BJ (cell line): ENCODE measurements at regions not wholly inside any gene's neighbourhood (a gene's known extent, or its start where the extent isn't known, plus 50 kb on each side); places are given as distances from the start of the nearest gene placed in this dataset.

ENCODE experiments used
- CTCF ChIA-PET: fragments of 350-600 bp; formaldehyde crosslinking; extraction: SDS; loops from one replicate; lab custom pipeline; 2021; ENCODE audit warnings: antibody characterized with exemption, inconsistent platforms; lab: Yijun Ruan, JAX
- POLR2A ChIA-PET: fragments of 300-600 bp; sonication (Branson Sonifier 250); formaldehyde crosslinking; extraction: SDS; loops from one replicate; lab custom pipeline; 2021; ENCODE audit warnings: antibody characterized with exemption; lab: Charles Lee
- DNase-seq: peaks from one replicate; pipeline ENCODE4 v3.0.0-alpha.2; 2011; ENCODE audit warnings: low read depth
- H3K27me3 ChIP-seq: 2 replicates; pipeline ENCODE4 v1.6.0; 2011; ENCODE audit warnings: low read length; ENCODE audit not compliant: control insufficient read depth, insufficient read depth
- H3K36me3 ChIP-seq: 2 replicates; pipeline ENCODE4 v1.5.1; 2011; ENCODE audit warnings: low read length; ENCODE audit not compliant: control insufficient read depth, insufficient read depth
- H3K4me3 ChIP-seq: 2 replicates; pipeline ENCODE4 v1.5.1; 2011; ENCODE audit warnings: low read depth, mild to moderate bottlenecking, control low read depth, low read length
- CTCF ChIP-seq: IDR thresholded peaks from 2 replicates; pipeline ENCODE4 v1.5.1; 2011; ENCODE audit warnings: low read depth, mild to moderate bottlenecking, control low read depth, inconsistent platforms, low read length, moderate library complexity; ENCODE audit not compliant: insufficient read depth

DNA sequence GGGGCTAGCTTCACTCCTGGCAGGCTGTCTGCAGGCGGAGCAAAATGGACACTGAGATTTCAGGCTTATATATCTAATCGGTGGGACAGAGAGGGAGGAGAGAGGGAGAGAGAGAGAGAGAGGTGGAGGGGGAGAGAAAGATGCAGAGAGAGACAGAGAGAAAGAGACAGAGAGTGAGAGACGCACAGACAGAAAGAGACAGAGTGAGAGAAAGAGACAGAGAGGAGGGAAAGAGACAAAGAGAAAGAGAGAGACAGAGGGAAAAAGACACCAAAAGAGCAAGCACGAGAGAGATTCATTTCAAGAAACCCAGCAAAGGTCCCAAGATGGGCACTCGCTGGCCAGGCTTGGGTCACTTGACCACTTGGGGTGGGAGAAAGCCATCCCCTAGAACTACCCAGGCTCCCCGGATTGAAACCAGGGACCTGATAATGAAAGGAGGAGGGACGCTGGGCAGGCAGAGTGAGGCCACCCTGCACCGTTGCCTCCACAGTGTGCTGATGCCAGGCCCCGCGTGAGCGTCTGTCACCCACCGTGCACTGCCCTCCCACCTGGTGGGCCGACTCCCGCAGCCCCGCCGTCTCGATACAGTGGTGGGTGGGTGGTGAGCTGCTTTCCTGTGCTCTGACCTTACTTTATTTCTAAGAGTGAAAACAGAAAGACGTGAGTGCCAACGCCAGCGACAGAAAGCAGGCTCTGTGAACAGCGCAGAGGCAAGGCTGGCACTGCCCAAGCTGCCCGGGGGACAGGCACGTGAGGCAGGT lies 67.9 kb upstream of the SLCO4A1 start:
- Histone ChIP-seq H3K27me3 (peaks cover 9% of the 10 kb centered on the region), H3K4me3 (no peak overlapping the region), H3K36me3 (no peaks in the 10 kb centered on the region)
- CTCF ChIA-PET = no interaction called here
- POLR2A ChIA-PET = no interaction called here
- no peak for DNase-seq
- no peak for TF ChIP-seq CTCF

DNA sequence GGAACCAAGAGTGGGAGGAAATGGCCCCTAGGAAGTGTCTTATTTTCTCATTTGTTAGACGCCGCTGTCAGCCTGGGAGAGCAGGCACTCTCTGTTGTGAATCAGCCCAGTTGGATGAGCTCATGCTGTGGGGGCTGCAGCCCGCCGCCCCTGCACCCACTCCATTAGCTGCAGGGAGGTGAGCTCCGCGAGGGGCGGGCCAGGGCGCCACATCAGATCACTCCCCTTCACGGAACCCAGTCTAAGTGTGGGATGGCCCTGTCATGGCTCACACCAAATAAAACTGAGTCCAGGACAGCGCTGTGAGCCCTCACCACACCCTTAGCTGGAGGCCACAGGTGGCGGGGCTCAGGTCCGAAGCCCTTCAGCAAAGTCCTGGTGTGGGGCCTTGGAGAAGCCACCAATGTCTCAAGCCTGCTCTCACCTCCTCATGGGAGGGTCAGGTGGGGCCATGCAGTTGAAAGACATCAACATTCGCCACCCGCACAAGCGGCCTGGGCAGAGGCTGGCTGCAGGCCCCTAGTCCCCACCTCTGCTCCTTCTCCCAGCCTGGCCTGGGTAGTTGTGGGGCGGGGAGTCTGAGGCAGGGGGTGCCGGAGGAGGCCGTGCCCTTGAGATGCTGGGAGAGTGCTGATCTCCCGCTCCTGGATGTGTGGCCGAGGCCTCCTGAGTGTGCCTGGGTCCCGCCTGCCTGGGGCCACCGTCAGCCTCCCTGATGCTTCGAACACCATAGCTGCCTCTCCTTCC lies 66.2 kb upstream of the SLCO4A1 start:
- no peak for DNase-seq
- Histone ChIP-seq H3K4me3 (no peak overlapping the region), H3K27me3 (peaks cover 6% of the 10 kb centered on the region), H3K36me3 (no peaks in the 10 kb centered on the region)
- no peak for TF ChIP-seq CTCF
- POLR2A ChIA-PET = no interaction called here
- CTCF ChIA-PET = interaction anchor here (0.9 to 1.5 kb wide), 3 partner anchors 9 to 77 kb away, joined by 3 to 4 read pairs (median 3); no protein-coding TSS in a partner anchor

DNA sequence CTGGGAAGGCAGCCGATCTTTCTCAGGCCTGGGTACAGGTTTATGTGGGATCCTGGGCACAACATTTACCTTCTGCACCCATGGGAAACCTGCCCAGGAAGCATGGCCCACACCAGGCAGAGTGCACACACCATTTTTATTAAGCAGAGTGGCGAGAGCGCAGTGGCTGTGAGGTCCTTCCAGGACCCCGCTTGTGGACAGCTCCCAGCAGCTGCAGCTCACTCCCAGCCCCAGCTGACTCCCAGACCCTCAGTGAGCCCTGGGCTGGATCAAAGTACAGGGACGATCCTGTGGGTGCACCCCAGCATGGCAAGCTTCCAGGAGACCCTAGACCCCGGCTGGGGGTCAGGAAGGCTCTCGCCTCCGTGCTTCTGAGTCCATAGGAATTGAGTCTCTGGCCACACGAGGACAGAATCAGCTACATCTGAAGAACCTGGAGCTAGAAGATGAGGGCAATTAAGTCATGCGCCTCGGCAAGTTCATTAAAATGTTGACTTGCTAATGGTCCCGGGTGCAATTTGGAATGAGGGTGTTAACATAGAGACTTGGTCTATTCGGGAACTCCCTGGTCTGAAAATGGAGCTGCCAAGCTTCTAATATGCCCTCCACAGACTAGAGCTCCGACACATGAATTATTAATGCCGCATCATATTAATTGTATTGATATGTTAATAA lies 65.4 kb upstream of the SLCO4A1 start:
- no peaks in the 10 kb centered on the region for H3K36me3 ChIP-seq
- no peak for DNase-seq
- TF ChIP-seq CTCF = no peak
- no peak overlapping the region for H3K4me3 ChIP-seq
- peaks cover 9% of the 10 kb centered on the region for H3K27me3 ChIP-seq
- CTCF ChIA-PET = interaction anchor here (0.9 to 1.5 kb wide), 7 partner anchors 9 to 212 kb away, joined by 3 to 4 read pairs (median 3); no protein-coding TSS in a partner anchor
- POLR2A ChIA-PET = no interaction called here

GRCh38 chr20:62577490-62577836 lies 64.8 kb upstream of the SLCO4A1 start:
- ChIA-PET CTCF (interaction anchor here (0.9 to 1.5 kb wide), 6 partner anchors 8 to 212 kb away, joined by 3 to 4 read pairs (median 3); no protein-coding TSS in a partner anchor), POLR2A (no interaction called here)
- no peaks in the 10 kb centered on the region for H3K36me3 ChIP-seq
- H3K27me3 ChIP-seq = peaks cover 10% of the 10 kb centered on the region
- no peak for DNase-seq
- no peak overlapping the region for H3K4me3 ChIP-seq
- no peak for TF ChIP-seq CTCF
